ENCODE measurements at regions not wholly inside any gene's neighbourhood (a gene's known extent, or its start where the extent isn't known, plus 50 kb on each side); places are given as distances from the start of the nearest gene placed in this dataset.

GRCh38 chr5:174817610-174818009, 93.2 kb downstream of the MSX2 start (continued):
- TF ChIP-seq BCL3 (IDR thresholded peaks at IDR 0.05) (no peak), SMC3 (IDR thresholded peaks at IDR 0.05) (no peak), FOXS1 (CRISPR knock-in tag; IDR thresholded peaks at IDR 0.05) (no peak), ZFP36 (IDR thresholded peaks at IDR 0.05; ENCODE audit: borderline replicate concordance, partially characterized antibody) (no peak), NR3C1 (IDR thresholded peaks at IDR 0.05) (no peak), CEBPB (IDR thresholded peaks at IDR 0.05) (no peak), CHD4 (IDR thresholded peaks at IDR 0.05; ENCODE audit: borderline replicate concordance) (no peak), PBX3 (IDR thresholded peaks at IDR 0.05) (no peak), TFCP2L1 (CRISPR knock-in tag; IDR thresholded peaks at IDR 0.05) (no peak)
- TF ChIP-seq, protein P1, sequence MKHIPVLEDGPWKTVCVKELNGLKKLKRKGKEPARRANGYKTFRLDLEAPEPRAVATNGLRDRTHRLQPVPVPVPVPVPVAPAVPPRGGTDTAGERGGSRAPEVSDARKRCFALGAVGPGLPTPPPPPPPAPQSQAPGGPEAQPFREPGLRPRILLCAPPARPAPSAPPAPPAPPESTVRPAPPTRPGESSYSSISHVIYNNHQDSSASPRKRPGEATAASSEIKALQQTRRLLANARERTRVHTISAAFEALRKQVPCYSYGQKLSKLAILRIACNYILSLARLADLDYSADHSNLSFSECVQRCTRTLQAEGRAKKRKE (CRISPR knock-in tag; IDR thresholded peaks at IDR 0.05; ENCODE audit: low read depth) = no peak

DNA sequence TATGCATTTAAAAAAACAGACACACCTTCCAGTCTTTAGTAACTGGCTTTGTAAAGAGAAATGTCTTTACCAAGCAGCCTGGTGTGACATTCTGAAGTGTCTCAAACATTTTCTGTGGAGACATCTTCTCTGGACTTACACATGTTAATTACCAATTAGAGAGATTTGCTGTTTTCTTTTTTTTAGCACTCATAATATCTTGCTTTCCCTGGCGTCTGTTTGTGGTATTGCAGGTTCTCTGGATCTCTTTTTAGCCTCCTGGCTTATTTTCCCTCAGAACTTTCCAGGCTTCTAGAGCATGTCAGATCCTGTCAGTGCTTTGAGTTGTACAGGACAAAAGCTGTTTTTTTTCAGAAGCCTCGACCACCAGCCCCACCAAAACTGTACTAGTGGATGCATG, 92.5 kb downstream of the MSX2 start:
- TF ChIP-seq FOSL2 (IDR thresholded peaks at IDR 0.05) (no peak), FOSL2 (CRISPR knock-in tag; IDR thresholded peaks at IDR 0.05) (no peak), MAZ (IDR thresholded peaks at IDR 0.05; ENCODE audit: borderline replicate concordance, low read depth, low read length) (no peak), BHLHE40 (IDR thresholded peaks at IDR 0.05; ENCODE audit: low read depth, low read length) (no peak)
- TF ChIP-seq, protein P2, sequence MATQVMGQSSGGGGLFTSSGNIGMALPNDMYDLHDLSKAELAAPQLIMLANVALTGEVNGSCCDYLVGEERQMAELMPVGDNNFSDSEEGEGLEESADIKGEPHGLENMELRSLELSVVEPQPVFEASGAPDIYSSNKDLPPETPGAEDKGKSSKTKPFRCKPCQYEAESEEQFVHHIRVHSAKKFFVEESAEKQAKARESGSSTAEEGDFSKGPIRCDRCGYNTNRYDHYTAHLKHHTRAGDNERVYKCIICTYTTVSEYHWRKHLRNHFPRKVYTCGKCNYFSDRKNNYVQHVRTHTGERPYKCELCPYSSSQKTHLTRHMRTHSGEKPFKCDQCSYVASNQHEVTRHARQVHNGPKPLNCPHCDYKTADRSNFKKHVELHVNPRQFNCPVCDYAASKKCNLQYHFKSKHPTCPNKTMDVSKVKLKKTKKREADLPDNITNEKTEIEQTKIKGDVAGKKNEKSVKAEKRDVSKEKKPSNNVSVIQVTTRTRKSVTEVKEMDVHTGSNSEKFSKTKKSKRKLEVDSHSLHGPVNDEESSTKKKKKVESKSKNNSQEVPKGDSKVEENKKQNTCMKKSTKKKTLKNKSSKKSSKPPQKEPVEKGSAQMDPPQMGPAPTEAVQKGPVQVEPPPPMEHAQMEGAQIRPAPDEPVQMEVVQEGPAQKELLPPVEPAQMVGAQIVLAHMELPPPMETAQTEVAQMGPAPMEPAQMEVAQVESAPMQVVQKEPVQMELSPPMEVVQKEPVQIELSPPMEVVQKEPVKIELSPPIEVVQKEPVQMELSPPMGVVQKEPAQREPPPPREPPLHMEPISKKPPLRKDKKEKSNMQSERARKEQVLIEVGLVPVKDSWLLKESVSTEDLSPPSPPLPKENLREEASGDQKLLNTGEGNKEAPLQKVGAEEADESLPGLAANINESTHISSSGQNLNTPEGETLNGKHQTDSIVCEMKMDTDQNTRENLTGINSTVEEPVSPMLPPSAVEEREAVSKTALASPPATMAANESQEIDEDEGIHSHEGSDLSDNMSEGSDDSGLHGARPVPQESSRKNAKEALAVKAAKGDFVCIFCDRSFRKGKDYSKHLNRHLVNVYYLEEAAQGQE (IDR thresholded peaks at IDR 0.05) = no peak
- Histone ChIP-seq H3K9me3 (no peaks in the 10 kb centered on the region), H3K4me2 (no peak overlapping the region), H3K4me1 (no peaks in the 10 kb centered on the region), H3K4me3 (no peak overlapping the region), H3K27ac (no peak overlapping the region)
- WGBS (ENCODE audit: missing lambda C conversion rate) = 3% methylated on average over 2 of the region's 2 CpGs
- ChIA-PET CTCF (interaction anchor here (0.5 to 1.5 kb wide), 2 partner anchors 11 to 784 kb away, joined by 3 read pairs; no protein-coding TSS in a partner anchor), POLR2A (no interaction called here)
- no peak for DNase-seq (ENCODE audit: low read depth in 1 of 2, low spot score in 1 of 2)
- no peak for ATAC-seq
- FAIRE-seq = no peak

- ChIA-PET POLR2A (no interaction called here), CTCF (interaction anchor here (1.0 kb wide), 1 partner anchor 37 kb away, joined by 4 read pairs; no protein-coding TSS in a partner anchor)
- Histone ChIP-seq H3K4me3 (no peak overlapping the region), H3K9me3 (no peaks in the 10 kb centered on the region), H3K4me2 (no peak overlapping the region), H3K27ac (no peak overlapping the region), H3K4me1 (no peaks in the 10 kb centered on the region)
- FAIRE-seq (no peak), DNase-seq (ENCODE audit: low read depth in 1 of 2, low spot score in 1 of 2) (no peak), ATAC-seq (no peak)
- no peak for TF ChIP-seq CHD2 (IDR thresholded peaks at IDR 0.05; ENCODE audit: low read length, partially characterized antibody)
- TF ChIP-seq PBX3 (IDR thresholded peaks at IDR 0.05) = no peak
- no peak for TF ChIP-seq NPAS2 (CRISPR knock-in tag; IDR thresholded peaks at IDR 0.05; ENCODE audit: borderline replicate concordance)
- no peak for TF ChIP-seq POLR2A (IDR thresholded peaks at IDR 0.05; ENCODE audit: low read length)
- no peak for TF ChIP-seq RAD21 (conservative IDR thresholded peaks at IDR 0.05 in 1 of 2, IDR thresholded peaks at IDR 0.05 in 1 of 2)
- 7% methylated on average over 1 of the region's 1 CpG for WGBS (ENCODE audit: missing lambda C conversion rate)
These were observed 87.1 kb downstream of the MSX2 start for GRCh38 chr5:174811438-174811837.

All from A549 (cell line).